NCI-H2029 treated with DMSO at 0.1 percent for 48 hours (cell line): ENCODE measurements at regions not wholly inside any gene's neighbourhood (a gene's known extent, or its start where the extent isn't known, plus 50 kb on each side); places are given as distances from the start of the nearest gene placed in this dataset.

Experiments used
- DNase-seq: peaks from one replicate; lab custom pipeline; 2025; lab: John Stamatoyannopoulos, UW

DNA sequence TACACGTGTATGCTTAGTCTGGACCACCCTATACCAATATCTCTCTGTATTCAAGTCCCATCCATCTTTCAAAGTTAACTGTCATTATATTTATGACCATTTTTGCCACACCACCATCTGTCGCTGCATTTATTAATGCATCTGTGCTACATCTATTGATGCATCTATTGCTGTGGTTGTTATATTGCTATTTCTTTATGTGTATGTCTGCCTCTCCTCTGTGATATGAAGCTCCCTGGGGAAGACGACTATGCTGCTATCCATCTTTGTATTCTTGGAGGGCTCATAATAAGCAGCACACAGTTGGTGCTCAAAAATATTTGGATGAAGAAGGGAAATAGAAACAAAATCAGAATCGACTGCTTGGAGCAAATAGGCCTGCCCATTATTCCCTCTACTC lies 357.6 kb downstream of the RPS29 start:
- DNase-seq: no peak

DNA sequence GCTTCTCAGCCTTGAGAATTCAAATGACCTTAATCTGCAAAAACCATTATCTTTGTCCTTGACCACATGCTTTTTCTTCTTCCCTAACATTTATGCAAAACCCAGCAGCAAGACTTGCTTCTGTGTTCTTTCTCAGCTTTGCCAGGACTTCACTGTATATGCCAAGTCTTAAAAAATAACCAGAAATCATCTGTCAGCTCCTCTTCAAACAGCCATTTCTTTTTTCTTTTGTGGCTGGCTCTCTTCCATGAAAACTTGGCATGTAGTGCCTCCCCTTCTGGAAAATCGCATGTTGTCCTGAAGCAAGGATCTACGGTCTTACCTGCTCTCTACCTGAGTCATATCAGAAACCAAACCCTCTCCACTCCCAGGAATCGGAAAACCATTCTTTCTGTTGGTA lies 364.9 kb downstream of the RPS29 start:
- peak; percentile 16 for DNase-seq

DNA sequence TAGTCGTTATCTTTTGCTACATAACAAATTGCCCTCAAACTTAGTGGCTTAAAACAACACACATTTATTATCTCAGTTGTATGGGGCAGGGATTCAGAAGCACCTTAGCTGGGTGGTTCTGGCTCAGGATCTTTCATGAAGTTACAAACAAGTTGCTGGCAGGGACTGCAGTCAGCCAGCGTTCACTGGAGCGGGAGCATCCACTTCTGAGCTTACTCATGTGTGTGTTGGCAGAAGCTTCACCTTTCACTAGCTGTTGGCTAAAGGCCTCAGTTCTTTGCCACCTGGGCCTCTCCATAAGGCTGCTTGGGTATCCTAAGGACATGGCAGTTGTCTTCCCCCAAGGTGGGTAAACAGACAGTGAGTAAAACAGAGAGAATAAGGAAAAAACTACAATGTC lies 365.7 kb downstream of the RPS29 start:
- peak; percentile 87 for DNase-seq

DNA sequence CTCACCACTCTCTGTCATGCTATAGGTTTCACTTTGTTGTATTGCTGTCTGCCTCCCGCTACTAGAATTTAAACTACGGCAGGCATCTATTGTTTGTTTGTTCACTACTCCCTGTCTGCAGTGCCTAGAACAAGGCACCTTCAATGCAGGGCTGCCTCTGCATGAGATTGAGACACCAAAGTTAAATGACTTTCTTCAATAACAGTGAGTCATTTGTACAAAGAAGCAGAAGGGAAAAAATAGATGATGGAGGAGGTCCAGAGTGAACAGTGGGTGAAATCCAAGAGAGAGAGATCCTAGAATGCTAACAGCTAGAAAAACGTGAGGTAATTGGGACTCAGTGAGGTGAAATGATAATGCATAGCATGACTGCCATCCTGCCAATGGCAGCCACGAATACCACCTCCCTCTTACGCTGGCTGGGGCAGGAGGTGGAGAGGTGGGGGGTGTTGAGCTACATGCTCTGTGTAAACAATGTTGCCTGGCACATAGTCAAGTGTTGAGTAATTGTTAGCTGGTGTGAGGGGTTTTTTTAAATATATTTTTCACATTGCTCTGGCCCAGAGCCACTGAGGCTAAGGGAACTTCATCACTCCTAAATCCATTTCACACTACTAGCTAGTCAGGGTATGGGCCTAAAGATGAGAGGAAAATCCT lies 367.6 kb downstream of the RPS29 start:
- peak; percentile 65 for DNase-seq

DNA sequence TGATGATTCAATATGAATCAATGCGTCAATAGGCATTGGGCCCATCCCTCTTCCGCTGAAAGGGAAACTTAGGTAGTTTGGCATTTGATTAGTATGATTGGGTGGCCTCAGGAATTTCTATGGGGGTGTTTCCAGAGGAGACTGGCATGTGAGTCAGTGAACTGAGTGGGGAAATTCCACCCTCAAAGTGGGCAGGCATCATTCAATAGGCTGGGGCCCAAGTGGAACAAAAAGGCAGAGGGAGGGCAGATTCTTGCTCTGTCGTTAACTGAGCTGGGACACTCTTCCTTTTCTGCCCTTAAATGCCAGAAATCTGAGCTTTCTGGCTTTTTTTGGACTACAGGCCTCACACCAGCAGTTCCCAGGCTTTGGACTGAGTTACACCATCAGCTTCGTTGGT lies 373.5 kb downstream of the RPS29 start:
- no peak for DNase-seq

DNA sequence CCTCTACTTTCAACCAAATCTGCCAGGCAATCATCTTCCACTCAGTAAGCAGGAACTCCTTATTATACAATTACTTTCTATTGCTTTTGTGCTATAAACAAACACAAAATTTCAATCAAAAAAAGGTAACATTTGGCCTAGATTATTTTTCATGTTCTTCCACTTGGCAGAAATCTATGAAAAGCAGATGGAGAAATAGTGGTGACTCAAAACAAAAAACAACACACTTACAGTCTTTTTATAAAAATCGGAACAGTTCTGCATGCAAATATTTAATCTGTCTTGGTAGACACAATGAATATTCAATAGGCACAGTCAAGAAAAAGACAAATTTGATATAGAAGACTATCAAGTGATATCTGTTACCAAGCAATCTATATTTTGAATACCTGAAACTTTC lies 376.8 kb downstream of the RPS29 start:
- DNase-seq: no peak

DNA sequence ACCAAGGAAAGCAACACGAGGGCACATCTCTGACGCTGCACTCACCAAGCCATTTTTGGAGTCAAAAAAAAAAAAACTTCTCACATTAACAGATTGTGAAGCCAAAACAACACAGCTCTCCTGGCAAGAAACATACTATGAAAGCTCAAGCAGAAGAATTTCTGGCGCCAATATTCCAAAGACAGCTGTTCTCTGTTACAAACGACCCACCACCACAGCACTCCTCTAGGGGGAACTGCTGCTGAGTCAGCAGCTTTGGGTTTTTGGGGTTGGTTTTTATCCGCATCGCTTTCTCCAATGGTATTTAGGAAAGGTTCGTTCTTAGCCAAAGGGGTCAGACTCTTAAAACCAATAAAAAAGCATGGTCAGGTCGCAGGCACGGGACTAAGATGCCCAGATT lies 379.4 kb downstream of the RPS29 start:
- DNase-seq: no peak

DNA sequence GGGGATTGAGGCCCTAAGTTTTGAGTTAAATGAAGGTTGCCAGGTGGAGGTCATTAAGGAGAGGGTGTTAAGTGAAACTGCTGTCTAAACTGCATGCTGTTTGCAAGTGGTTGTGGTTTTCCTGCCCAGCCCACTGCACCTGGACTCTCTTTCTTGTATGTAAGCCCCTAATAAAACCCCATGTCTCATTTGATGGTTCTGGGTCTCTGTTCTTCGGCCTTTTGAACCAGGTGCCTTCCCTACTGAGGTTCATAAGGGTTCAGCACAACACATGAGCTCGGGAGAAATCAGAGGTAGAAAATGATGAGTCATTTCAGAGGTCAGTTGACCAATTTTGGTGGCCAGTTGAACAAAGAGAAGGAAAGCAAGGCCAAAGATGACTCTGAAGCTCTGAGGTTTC lies 382.5 kb downstream of the RPS29 start:
- DNase-seq: no peak

DNA sequence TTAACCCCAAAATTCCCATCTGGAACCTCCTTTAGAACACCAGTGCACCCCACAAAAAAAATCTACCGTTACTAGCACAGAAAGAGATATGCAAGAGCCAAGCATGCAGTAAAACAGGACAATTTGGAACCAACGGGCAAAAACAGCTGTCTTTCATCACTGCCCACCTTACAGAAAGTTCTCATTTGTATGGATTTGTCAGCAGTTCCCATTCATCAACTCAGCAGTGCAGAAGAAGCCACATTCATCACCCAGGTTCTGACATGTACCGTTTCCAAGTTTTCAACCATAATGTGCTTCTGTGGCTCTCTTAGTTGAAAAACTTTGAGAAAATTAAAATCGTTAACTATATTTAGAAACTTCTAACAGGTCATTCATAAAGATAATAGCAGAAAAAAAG lies 387.0 kb downstream of the RPS29 start:
- no peak for DNase-seq

DNA sequence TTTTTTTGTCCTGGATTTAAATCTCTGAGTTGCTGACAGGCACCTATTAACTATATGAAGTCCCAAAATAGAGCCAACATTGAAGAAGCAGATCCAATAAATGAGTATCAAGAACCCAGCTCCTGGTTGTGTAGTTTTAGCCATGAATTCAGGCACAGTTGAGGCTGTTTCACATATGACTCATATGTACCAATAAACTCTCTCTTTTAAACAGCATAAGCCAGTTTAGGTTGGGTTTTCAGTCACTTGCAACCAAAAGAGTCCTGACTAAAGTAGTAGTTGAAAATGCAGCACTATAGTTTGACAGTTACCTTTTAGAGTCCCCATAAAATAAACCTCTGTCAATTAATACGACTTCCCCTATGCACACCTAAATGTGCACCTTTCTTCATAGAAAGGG lies 389.9 kb downstream of the RPS29 start:
- no peak for DNase-seq

DNA sequence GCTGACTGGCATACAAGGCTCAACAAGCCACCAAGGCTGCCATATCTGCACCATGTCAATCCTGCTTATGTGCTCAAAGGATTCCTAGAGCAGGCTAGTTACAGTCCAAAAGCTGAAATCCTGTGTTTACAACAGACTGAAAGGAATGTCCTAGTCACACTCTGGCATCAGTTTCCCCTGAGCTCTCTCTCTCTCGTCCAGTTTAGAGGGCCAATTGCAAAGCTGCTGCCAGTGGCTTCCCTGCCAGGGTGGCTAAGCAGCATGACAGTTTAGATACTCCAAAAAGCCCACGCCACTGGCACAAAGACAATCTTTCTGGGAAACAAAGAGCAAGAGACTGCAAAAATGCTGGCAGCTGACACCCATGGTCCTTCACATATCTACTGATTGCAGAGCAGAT lies 392.1 kb downstream of the RPS29 start:
- no peak for DNase-seq

DNA sequence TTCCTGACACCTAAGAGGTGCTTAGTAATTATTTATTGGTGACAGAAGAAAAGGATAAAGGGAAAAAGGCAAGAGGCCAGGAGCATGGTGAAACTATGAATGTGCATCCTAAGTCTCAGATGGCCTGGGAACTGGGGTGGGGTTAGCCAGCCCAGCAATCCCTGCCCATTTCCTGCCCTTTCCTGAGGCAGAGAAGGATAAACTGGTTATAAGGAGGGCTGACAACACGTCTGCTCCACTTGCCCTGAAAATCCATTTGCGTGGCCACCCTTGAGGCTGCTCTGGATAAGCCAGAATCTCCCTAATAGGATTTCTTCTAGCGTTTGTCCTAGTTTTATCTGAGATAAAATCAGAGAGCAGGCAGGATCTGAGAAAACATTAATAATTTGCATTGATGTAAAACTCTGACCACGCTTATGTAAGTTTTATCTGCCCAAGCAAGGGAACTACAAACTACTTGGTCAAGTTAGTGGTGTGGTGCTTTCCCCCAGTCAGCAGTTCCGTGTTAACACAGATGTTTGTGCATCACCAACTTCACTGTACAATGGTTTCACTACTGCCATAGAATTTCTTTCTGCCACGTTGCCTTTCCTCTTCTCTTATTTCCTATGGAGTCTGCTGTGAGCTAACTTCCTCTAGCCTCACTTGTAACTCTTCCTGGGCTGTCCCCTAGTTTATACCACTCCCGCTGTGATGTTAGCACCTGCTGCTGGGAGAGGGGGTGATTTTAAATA lies 392.7 kb downstream of the RPS29 start:
- DNase-seq: no peak

DNA sequence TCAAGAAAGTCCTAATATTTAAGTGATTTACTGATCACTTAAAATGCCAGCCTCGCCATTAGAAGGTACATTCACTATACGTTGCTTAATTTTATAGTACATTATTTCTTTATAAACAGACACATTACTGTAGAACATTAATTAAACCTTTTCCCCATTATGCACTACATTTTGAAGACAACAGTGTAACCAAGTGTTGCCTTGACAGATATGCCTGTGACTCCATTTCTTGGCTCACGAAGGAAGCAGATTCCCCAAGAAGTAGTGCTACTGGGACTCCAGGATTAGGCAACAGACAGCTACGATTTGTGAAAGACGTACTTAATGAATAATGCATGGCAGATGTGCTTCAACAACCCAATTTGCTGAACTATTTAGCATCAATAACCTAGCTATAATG lies 394.8 kb downstream of the RPS29 start:
- no peak for DNase-seq

DNA sequence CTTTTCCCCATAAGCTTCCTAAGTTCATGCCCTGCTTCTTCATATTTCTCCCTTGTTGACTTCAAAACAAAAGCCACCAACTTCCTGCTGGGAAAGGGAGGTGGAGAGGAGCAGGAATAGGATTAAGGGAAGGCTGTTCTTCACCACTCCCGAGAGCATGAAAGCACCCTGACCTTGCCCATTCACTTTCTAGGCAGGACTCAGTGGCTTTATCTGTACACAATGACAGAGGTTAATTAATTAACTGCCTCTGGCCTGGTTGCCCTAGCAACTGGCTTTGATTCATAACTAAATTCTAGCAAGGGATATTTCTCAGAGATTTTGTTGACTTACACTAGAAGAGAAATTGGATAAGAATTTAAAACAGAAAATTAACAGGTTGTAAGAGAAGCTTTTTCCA lies 396.8 kb downstream of the RPS29 start:
- no peak for DNase-seq

DNA sequence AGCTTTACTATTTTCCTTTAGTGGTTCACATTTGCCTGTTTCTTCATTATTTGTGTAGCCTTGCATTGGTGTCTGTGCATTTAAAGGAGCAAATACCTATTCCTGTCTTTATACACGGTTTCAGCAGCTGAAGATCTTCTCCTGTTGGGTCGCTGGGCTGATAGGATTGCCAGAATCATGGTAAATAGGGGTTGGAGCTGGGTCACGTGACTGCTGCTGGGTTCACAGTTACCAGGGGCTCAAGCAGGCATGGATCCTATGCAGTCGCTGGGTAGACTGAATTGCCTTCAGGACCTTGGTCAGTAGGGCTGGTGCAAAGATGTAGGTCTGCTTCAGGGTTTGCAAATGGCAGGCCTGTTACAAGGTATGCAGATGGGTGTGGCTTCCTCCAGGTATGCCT lies 398.4 kb downstream of the RPS29 start:
- DNase-seq: no peak

DNA sequence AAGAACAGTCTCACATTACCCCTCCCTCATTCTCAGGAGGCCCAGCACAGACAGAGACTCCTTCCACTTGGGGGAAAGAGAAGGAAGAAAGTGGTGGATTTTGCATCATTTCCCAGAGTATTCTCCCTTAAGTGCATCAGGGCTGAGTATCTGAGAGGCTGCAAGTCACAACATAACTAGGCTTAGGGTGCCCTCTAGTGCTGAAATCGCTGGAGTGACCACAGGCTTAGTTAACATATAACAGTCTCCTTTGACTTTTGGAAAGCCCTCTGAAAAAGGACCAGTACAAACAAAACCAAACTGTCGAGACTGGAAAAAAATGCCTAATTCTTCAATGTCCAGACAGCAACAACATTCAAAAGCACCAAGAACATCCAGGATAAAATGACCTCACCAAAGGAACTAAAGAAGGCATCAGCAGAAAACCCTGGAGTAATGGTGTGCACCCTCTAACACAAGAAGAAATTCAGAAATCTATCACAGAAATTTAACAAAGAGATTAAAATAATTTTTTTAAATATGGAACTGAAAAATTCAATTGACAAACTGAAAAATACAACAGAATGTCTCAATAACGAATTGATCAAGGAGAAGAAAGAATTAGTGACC lies 412.3 kb downstream of the RPS29 start:
- peak; percentile 85 for DNase-seq

DNA sequence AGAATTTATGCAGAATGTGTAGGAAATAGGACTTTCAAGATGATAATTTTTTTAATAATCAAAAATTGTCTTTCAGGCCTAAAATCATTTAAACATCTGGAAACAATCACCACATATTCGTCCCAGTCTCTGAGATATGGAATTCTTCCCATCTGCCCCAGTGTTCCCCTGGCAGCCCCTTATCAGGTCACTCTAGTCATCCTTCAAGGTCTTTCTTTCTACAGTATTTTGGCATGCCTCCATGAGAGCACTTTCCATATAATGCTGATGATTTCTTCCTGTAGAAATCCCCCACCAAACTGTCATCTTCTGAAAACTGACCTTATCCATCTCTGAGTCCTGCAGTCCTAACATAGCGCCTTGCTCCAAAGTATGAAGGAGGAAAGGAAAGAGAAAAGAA lies 422.1 kb downstream of the RPS29 start:
- DNase-seq: no peak

DNA sequence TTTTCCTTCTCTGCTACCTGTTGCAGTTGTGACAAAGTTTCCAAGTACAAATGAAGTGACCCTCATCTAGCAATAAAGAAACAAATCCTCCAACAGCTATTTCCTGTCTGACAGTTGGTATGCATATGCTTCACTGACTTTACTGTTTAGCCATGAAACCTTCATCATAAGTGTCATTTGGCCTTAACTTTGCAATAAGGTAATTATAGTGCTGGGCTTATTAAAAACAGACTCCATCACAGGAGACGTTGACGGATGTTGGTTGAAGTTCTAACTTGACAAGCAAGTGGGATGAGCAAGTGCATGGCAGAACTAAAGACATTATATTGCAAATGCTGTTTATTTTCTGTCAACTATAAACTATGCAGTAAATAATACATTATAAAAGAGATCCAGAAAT lies 425.2 kb downstream of the RPS29 start:
- no peak for DNase-seq

DNA sequence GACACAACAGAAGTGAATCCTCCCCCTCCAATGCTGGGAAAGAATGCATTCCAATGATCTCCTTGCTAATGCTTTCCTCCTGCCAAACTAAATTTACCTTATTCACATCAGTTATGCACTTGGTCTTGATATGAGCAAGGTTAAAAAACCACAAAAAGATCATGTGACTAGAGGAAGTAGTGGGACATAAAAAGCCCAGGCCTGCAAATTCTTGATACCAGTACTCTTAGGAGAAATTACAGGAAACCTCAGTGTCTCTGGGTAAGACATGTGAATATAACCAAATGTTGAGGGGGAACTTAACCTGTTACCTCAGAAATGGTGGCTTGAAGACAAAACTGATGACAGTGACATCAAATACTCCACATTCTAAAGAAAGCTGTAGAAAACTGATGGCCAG lies 427.1 kb downstream of the RPS29 start:
- no peak for DNase-seq

DNA sequence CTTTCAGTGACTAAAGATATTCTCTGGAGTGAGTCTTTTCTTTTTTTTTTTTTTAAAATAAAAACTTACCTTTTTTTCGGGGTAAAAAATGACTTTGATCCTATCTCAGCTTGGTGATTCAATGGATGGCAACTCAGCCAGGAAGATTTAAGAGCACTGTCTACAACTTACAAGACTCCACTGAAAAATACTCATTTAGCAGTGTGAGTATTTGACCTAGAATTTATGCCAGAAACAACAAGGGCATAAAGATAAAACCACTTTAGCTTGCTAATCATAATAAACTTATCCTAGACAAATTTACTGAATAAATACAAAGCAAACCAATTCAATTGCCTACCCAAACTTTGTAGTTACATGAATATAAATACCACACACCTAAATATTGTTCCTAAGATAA lies 446.6 kb downstream of the RPS29 start:
- no peak for DNase-seq

DNA sequence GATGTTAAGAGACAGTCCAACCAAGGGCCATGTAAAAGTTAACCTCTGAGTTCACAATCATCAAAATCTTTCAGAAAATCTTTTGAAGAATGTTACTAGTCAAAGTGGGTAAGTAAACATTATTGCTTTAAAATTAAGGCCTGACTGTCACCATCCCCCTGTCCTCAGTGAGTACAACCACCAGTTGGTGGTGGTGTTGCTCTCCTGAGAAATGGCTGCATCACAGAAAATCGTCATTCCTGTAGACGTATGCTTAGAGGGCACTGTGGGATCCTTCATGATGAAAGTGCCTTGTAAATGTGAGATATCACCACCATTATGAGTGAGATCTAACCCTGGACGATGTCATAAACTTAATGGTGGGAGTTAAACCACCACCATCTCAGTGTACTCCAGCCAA lies 451.2 kb downstream of the RPS29 start:
- no peak for DNase-seq

DNA sequence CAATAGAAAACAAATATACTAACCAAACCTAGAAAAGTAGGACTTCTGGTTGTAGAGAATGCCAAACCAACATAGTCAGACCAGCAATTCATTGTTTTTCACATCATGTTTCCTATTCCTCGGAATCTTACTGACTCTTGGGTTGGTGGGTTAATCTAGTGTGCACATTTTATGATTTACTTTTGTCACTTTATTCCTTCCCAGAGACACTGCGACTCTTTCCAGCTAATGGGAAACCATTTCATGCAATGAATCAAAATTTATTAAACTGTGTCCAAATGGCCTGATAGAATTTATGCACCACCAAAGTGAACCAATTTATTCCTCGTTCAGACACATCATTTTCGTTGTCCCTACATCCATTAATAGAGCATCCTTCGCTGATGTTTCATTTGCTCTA lies 464.9 kb downstream of the RPS29 start:
- DNase-seq: no peak

DNA sequence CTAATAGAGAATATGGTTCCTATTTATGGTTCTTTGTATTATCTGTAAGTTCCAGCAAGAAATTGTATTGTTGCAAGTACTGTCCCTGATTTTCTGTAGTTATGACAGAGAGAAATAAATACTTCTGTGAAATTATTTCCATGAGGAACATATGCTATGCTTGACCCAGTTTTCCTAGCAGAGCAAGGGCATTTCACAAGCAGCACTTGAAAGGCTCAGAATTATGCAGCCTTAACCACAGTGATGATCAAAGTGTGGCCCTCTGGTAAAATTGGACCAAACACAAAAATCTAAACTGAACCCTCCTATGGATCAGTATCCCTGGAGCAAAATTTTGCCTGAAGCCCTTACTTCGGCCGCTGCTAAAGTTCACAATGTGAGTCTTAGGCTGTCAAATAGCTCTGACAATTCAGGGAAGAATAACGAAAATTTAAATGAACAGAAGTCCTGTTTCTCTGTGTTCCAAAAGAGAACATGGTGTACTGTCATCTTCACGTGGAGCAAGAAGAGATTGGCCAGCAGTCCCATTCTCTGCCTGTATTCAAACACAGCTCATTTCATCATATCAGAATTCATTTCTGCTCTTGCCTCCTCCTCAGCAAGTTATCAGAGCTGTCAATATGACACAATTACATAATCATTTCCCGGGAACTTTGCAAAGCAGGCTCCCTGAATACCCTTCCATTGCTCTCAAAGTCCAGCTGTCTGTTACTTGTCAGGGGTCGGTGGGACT lies 471.9 kb downstream of the RPS29 start:
- DNase-seq: no peak
